GM18909 (cell line): ENCODE measurements at regions not wholly inside any gene's neighbourhood (a gene's known extent, or its start where the extent isn't known, plus 50 kb on each side); places are given as distances from the start of the nearest gene placed in this dataset.

Experiments
- ATAC-seq: cut with Tn5 transposase; IDR thresholded peaks from one replicate; pipeline ENCODE4 v1.9.1; 2021; ENCODE audit warnings: mild to moderate bottlenecking; ENCODE audit not compliant: unreplicated experiment, poor library complexity

- ATAC-seq = no peak
Measured at GRCh38 chr7:35405461-35405860, 151.6 kb upstream of the TBX20 start.

- no peak for ATAC-seq
Measured at GRCh38 chr7:35401217-35401879, 147.4 kb upstream of the TBX20 start.

DNA sequence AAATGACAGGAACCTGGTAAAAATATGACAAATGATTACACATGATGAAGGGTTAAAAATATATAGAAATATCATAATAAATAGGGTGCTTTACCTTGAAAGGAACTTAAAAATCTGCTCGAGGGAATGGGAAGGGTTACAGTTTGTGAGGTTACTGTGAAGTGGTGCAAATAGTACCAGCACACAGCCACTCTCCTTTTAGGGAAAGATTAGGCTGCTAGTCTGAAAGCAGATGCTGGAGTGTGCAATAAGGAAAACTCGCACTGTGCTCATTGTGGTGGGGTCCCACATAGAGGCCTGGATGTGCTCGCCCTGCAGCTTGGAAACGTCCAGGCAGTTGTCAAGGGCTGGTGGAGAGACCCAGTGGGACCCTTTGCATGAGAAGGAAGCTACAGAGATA, 145.9 kb upstream of the TBX20 start:
- ATAC-seq = no peak

GRCh38 chr7:35399216-35399615, 145.3 kb upstream of the TBX20 start:
- no peak for ATAC-seq

GRCh38 chr7:35398518-35398917, 144.6 kb upstream of the TBX20 start:
- ATAC-seq = no peak

- no peak for ATAC-seq
Measured at GRCh38 chr7:35390146-35390545, 136.2 kb upstream of the TBX20 start.

- no peak for ATAC-seq
Measured at GRCh38 chr7:35389636-35390035, 135.7 kb upstream of the TBX20 start.

DNA sequence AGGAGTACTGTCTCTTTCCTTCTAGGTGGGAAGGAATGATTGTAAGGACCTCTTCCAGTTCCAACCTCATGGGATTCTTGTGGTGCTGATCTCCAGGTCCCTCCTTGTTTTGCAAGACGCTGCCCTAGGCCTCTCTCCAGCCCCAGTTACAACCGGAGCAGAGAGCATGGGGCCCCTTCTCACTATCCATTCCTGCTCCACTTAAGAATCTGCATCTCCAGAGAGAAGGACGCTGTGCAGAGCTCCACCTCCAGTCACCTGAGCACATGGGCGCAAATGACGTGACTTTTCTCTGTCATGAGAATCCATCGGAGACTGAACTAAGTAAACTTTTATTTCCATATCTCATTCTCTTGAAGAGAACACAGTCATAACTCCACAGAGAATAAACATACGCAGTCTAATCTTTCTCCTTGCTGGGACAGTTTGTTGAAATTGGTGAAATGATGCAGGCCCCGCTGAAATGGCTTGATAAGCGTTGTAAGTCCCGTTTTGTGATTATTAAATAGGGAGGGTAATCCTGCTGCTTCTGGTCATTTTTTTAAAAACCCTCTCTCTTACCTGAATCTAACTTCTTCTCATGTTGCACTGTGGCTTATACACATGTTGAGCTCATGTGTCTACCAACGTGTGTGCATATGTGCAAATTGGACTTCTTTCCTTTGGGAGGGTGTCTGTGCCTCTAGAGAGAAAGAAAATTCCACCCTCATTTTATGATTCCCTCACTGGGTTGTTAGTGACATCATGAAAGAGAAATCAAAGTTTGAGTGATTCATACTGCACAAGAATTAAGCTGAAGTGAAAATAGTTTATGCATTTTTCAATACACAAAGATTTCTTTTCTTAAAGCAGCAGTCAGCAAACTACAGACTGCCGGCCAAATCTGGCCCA, 133.2 kb upstream of the TBX20 start:
- ATAC-seq = no peak

DNA sequence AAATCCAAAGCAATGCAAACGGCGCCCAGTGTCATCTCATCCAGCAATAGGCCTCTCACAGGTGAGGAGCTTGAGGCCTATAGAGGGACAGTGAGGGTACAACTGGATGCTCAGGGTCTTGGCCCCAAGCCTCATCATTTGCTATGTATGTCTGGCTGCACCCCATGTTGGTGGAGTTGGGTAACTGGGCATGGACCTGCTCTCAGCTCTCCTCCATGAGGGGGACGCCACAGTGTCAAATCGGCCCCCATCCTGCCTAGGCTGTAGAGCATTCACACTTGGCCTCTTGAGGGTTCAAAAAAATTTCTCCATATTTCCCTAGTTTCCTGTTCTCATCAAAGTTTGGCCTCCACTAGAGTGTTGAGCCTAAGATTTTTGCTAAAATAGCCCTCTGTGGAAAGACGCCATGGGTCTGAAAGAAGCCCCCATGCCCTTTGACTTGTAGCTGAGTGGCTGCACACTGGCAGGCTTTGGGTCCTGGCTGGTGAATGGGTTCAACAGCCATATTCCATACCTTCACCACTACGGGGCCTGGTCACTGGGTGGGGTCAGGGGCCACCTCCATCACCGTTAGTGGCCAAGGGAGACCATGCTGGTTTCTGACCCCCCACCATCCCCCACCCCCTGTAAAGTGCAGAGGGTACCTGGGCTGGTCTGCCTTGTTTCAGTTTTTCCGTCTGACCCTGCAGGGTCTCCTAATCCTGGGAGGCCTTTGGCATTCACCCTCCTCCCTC, 132.3 kb upstream of the TBX20 start:
- no peak for ATAC-seq

DNA sequence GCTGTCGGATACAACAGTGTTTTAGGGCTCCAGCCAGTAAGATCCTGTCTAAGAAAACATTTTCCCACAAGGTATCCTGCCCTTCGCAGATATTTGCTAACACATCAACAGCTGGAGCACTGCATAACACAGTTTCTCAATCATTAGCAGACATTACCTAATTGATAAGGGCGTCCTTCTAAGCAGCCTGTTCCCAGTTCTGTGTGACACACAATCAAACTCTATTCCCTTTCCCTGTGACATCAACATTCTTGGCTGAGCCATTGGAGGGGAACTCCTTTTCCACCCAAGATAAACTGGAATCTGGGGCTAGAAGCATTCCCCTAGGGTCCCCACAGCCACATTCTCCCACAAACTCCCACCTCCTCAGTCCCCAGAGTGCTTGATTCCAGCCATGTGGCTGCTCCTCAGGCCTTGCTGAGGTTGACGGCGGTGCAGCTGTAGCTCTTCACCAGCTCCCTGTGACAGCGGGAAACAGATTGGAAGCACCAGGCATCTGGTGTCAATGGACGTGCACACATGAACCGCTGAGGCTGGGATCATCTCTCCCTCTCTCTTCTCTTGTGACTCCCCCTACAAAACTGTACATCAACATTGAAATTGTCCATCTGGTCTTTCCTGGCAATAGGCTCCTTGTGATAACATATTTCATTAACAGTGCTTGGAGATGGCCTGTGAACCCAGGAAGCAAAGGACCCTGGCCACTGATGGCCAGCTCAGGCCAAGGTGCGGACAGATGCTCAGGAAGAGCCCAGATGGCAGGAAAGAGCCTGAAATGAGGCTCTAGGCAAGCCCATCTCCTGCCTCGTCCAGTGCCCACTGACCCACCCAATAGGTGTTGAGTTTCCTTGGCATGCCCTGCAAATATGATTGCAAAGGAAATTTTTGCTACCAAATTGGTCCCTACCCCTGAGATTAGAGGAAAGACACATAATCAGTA, 131.1 kb upstream of the TBX20 start:
- no peak for ATAC-seq

DNA sequence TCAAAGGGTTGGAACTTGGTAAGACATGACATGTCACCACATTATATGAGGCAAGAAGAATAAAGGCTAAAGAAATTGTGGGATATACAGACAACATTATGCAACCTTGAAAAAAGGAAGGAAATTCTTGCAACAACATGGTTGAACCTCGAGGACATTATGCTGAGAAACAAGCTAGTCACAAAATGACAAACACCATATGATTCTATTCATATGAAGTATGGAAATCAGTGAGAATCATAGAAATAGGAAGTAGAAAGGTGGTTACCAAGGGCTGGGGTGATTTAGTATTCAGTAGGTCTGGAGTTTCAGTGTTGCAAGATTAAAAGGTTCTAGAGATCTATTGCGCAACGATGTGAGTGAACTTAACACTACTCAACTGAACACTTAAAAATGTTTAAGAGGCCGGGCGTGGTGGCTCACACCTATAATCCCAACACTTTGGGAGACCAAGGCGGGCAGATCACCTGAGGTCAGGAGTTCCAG, 126.9 kb upstream of the TBX20 start:
- no peak for ATAC-seq

DNA sequence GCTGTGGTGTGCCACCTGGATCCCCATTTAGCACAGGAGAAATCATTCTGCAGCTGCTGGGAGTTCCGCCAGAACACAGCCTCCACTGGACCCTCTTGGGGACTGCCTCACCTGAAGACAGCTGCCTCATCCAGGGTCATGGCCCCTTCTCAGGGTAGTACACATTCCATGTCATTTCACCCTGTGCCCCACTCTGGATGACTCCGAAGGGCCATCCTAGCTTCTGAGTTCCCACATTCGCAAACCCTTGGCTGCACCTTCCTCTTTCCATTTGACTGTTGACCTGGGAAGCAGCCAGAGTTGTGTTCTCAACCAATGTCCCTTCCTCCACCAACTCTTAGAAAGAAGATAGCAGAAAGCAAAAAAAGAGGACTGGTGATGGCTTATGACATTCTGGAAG, 125.6 kb upstream of the TBX20 start:
- no peak for ATAC-seq

- no peak for ATAC-seq
Measured at GRCh38 chr7:35375516-35375915, 121.6 kb upstream of the TBX20 start.

- ATAC-seq = no peak
Measured at GRCh38 chr7:35374858-35375257, 121.0 kb upstream of the TBX20 start.

DNA sequence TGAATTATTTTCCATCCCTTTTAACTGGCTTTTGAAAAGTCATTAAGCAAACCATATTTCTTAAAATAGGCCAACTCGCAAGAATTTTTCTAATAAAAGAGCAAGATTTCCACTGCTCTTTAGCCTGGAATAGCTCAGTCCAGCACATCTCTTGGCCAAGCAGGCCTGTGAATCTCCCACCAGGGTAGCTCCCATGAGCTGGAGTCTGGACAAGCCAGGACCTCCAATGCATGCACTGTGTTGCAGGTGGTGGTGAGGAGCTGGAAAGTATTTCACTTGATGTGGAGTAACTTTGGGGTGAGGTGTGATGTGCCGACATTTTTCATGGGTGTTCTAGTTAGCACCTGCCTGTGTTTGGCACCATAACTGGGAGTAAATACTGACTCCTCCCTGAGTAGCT, 117.3 kb upstream of the TBX20 start:
- no peak for ATAC-seq

GRCh38 chr7:35370687-35371086, 116.8 kb upstream of the TBX20 start:
- no peak for ATAC-seq

- ATAC-seq = no peak
Measured at GRCh38 chr7:35366167-35367155, 112.6 kb upstream of the TBX20 start.

DNA sequence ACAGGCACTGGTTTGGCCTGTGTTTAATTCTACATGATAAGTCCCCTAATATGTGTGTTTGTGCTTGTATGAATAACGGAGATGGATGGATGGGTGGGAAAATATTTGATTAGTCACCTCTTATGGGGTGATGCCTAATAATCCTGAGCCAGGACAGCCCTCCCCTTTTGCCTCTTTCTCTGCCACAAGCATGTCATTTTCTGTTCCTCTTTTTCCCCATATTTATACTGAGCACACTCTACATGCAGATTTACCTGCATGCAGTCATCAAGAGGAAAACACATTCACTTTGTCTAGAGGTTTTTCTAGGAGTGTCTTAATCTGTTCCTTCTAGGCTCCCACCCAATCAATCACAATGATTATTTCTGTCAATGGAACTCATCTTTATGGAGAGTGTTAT, 111.6 kb upstream of the TBX20 start:
- ATAC-seq = peak; percentile 54

- no peak for ATAC-seq
Measured at GRCh38 chr7:35362341-35362740, 108.4 kb upstream of the TBX20 start.
